RWPE2 (cell line): ENCODE measurements at regions not wholly inside any gene's neighbourhood (a gene's known extent, or its start where the extent isn't known, plus 50 kb on each side); places are given as distances from the start of the nearest gene placed in this dataset.
"Not testable (repeated sequence)": the region's sequence is repeated elsewhere in the genome, so short reads cannot be mapped to it uniquely, and the experiment has no call there.

Experiments
- ATAC-seq: fragments of 200-7000 bp; cut with Tn5 transposase; 3 replicates; pipeline ENCODE4 v1.9.1; 2021; ENCODE audit warnings: low read depth
- DNase-seq: peaks from one replicate; pipeline ENCODE4 v3.0.0-alpha.2; 2020; ENCODE audit warnings: low spot score
- H3K27ac ChIP-seq: fragments of 450-650 bp; 2 replicates; pipeline ENCODE4 v1.5.1; 2017; ENCODE audit warnings: mild to moderate bottlenecking; ENCODE audit not compliant: poor library complexity, severe bottlenecking
- H3K27me3 ChIP-seq: fragments of 250-450 bp; sonication (Bioruptor Pico); 2 replicates; pipeline ENCODE4 v1.5.1; 2021; ENCODE audit warnings: mild to moderate bottlenecking, moderate library complexity; ENCODE audit not compliant: insufficient read depth, poor library complexity, severe bottlenecking
- H3K36me3 ChIP-seq: fragments of 250-450 bp; sonication (Bioruptor Pico); 2 replicates; pipeline ENCODE4 v1.5.1; 2020; ENCODE audit warnings: low read depth, mild to moderate bottlenecking, moderate library complexity
- H3K4me1 ChIP-seq: fragments of 250-450 bp; sonication (Bioruptor Pico); 2 replicates; pipeline ENCODE4 v1.5.1; 2021; ENCODE audit warnings: mild to moderate bottlenecking, moderate library complexity; ENCODE audit not compliant: insufficient read depth, poor library complexity, severe bottlenecking
- H3K4me3 ChIP-seq: fragments of 250-450 bp; sonication (Bioruptor Pico); 2 replicates; pipeline ENCODE4 v1.5.1; 2021; ENCODE audit warnings: mild to moderate bottlenecking, moderate library complexity; ENCODE audit not compliant: severe bottlenecking
- H3K9me3 ChIP-seq: fragments of 250-450 bp; sonication (Bioruptor Pico); 2 replicates; pipeline ENCODE4 v1.5.1; 2021; ENCODE audit warnings: mild to moderate bottlenecking, moderate library complexity; ENCODE audit not compliant: severe bottlenecking
- TF ChIP-seq, protein P1 (sequence below): fragments of 450-650 bp; IDR thresholded peaks from one replicate; pipeline ENCODE4 v1.5.1; 2017; ENCODE audit warnings: mild to moderate bottlenecking, moderate library complexity; ENCODE audit not compliant: poor library complexity, severe bottlenecking

- DNase-seq: no peak
- TF ChIP-seq, protein P1, sequence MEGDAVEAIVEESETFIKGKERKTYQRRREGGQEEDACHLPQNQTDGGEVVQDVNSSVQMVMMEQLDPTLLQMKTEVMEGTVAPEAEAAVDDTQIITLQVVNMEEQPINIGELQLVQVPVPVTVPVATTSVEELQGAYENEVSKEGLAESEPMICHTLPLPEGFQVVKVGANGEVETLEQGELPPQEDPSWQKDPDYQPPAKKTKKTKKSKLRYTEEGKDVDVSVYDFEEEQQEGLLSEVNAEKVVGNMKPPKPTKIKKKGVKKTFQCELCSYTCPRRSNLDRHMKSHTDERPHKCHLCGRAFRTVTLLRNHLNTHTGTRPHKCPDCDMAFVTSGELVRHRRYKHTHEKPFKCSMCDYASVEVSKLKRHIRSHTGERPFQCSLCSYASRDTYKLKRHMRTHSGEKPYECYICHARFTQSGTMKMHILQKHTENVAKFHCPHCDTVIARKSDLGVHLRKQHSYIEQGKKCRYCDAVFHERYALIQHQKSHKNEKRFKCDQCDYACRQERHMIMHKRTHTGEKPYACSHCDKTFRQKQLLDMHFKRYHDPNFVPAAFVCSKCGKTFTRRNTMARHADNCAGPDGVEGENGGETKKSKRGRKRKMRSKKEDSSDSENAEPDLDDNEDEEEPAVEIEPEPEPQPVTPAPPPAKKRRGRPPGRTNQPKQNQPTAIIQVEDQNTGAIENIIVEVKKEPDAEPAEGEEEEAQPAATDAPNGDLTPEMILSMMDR: no peak
These were observed 1012.7 kb downstream of the TDRD15 start for GRCh38 chr2:22136446-22136845.

GRCh38 chr2:22143840-22144239, 1020.1 kb downstream of the TDRD15 start:
- DNase-seq: no peak
- H3K36me3 ChIP-seq: no peaks in the 10 kb centered on the region
- ATAC-seq: no peak
- H3K4me3 ChIP-seq: no peak overlapping the region
- H3K4me1 ChIP-seq: no peaks in the 10 kb centered on the region
- no peak overlapping the region for H3K27ac ChIP-seq
- H3K27me3 ChIP-seq: no peaks in the 10 kb centered on the region
- TF ChIP-seq, protein P1: no peak
- no peaks in the 10 kb centered on the region for H3K9me3 ChIP-seq

More at GRCh38 chr2:22136446-22136845, 1012.7 kb downstream of the TDRD15 start:
- Histone ChIP-seq H3K4me3 (no peak overlapping the region), H3K27ac (no peak overlapping the region), H3K36me3 (no peaks in the 10 kb centered on the region), H3K9me3 (no peaks in the 10 kb centered on the region), H3K4me1 (no peaks in the 10 kb centered on the region), H3K27me3 (no peaks in the 10 kb centered on the region)
- ATAC-seq: no peak

DNA sequence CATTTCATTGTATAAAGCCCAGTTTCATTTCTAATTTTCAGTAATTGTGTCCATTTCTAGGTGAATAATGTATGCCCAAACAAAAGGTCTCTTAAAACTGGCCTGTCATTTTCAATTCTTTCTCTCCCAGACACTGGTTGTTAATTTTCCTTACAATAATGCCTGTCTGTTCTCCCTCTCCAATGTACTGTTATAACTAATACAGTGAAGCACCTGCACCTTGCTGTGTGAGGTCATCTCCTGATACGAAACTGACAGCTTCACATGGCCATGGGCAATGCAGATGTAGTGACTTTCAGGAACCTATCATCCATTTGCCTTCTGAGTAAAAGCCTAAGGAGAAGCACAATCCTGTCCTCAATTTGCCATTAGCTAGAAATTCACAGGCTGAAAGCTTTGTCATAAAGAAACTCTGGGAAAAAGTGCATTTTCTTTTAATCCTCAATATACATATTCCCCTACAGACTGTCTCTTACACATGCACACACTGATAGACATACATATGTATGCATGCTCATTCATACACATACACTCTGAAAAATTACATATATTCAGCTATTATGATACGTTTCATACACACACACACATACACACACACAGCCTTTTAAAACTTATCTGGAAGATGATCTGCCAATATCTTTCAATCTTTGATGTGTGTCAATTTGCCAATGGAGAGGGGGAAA, 1030.3 kb downstream of the TDRD15 start:
- no peak overlapping the region for H3K4me3 ChIP-seq
- no peaks in the 10 kb centered on the region for H3K36me3 ChIP-seq
- no peaks in the 10 kb centered on the region for H3K9me3 ChIP-seq
- no peaks in the 10 kb centered on the region for H3K27me3 ChIP-seq
- ATAC-seq (no peak), DNase-seq (no peak)
- no peak overlapping the region for H3K27ac ChIP-seq
- TF ChIP-seq, protein P1: no peak
- no peaks in the 10 kb centered on the region for H3K4me1 ChIP-seq

GRCh38 chr2:22156661-22157060, 1032.9 kb downstream of the TDRD15 start:
- not testable (repeated sequence) for H3K4me1 ChIP-seq, H3K27me3 ChIP-seq, H3K36me3 ChIP-seq, H3K4me3 ChIP-seq, ATAC-seq, DNase-seq, H3K27ac ChIP-seq, H3K9me3 ChIP-seq

GRCh38 chr2:22167256-22167655, 1043.5 kb downstream of the TDRD15 start:
- Histone ChIP-seq H3K27me3 (no peaks in the 10 kb centered on the region), H3K27ac (no peak overlapping the region), H3K4me1 (no peaks in the 10 kb centered on the region), H3K9me3 (no peaks in the 10 kb centered on the region), H3K36me3 (no peaks in the 10 kb centered on the region), H3K4me3 (no peak overlapping the region)
- ATAC-seq: no peak; the same call in 2 of the 3 replicates
- DNase-seq: no peak
- TF ChIP-seq, protein P1: no peak
